Stimulated activated CD8-positive, alpha-beta memory T cell treated with anti-CD3 and anti-CD28 coated beads, Interleukin-15, amount 100 ng/mL, for 48 hours (primary cell): ENCODE measurements at regions not wholly inside any gene's neighbourhood (a gene's known extent, or its start where the extent isn't known, plus 50 kb on each side); places are given as distances from the start of the nearest gene placed in this dataset.

Experiments used
- DNase-seq, 2 donors: peaks; one replicate each; pipeline ENCODE4 v3.0.0-alpha.2; 2020; ENCODE audit warnings: low read depth in 2 of 2

- no peak for DNase-seq
Observed at GRCh38 chr1:57736940-57737339, 313.1 kb upstream of the DAB1 start.

GRCh38 chr1:57729181-57729580, 305.3 kb upstream of the DAB1 start:
- DNase-seq = no peak

GRCh38 chr1:57727121-57727520, 303.3 kb upstream of the DAB1 start:
- no peak for DNase-seq

- no peak for DNase-seq
Observed at GRCh38 chr1:57725318-57725717, 301.5 kb upstream of the DAB1 start.

GRCh38 chr1:57724535-57724934, 300.7 kb upstream of the DAB1 start:
- DNase-seq = no peak

- DNase-seq = no peak
Observed at GRCh38 chr1:57722285-57722978, 298.6 kb upstream of the DAB1 start.

GRCh38 chr1:57721001-57721400, 297.1 kb upstream of the DAB1 start:
- DNase-seq = no peak

- no peak for DNase-seq
Observed at GRCh38 chr1:57719274-57719673, 295.4 kb upstream of the DAB1 start.

GRCh38 chr1:57713501-57713900, 289.6 kb upstream of the DAB1 start:
- no peak for DNase-seq

- DNase-seq = no peak
Observed at GRCh38 chr1:57712846-57713245, 289.0 kb upstream of the DAB1 start.

- no peak for DNase-seq
Observed at GRCh38 chr1:57711326-57711725, 287.5 kb upstream of the DAB1 start.

- DNase-seq = no peak
Observed at GRCh38 chr1:57707631-57708030, 283.8 kb upstream of the DAB1 start.

- no peak for DNase-seq
Observed at GRCh38 chr1:57704811-57705210, 281.0 kb upstream of the DAB1 start.

- no peak for DNase-seq
Observed at GRCh38 chr1:57704231-57704630, 280.4 kb upstream of the DAB1 start.

GRCh38 chr1:57696904-57697303, 273.0 kb upstream of the DAB1 start:
- no peak for DNase-seq

GRCh38 chr1:57696043-57696442, 272.2 kb upstream of the DAB1 start:
- DNase-seq = no peak

GRCh38 chr1:57686306-57686705, 262.4 kb upstream of the DAB1 start:
- DNase-seq = no peak

- DNase-seq = no peak
Observed at GRCh38 chr1:57683037-57683942, 259.4 kb upstream of the DAB1 start.

- no peak for DNase-seq
Observed at GRCh38 chr1:57678138-57678537, 254.3 kb upstream of the DAB1 start.

GRCh38 chr1:57675776-57676175, 251.9 kb upstream of the DAB1 start:
- no peak for DNase-seq

GRCh38 chr1:57674801-57675200, 250.9 kb upstream of the DAB1 start:
- no peak for DNase-seq

GRCh38 chr1:57672346-57673140, 248.7 kb upstream of the DAB1 start:
- DNase-seq = no peak
